NCI-H2227 treated with DMSO at 0.1 percent for 48 hours (cell line): ENCODE measurements at regions not wholly inside any gene's neighbourhood (a gene's known extent, or its start where the extent isn't known, plus 50 kb on each side); places are given as distances from the start of the nearest gene placed in this dataset.
"Not testable (repeated sequence)": the region's sequence is repeated elsewhere in the genome, so short reads cannot be mapped to it uniquely, and the experiment has no call there.

Experiments used
- DNase-seq: peaks from one replicate; lab custom pipeline; 2025; lab: John Stamatoyannopoulos, UW

- peak; percentile 27 for DNase-seq
Observed at GRCh38 chr2:21332993-21333625, 209.3 kb downstream of the TDRD15 start.

GRCh38 chr2:21333684-21334083 is 209.9 kb downstream of the TDRD15 start:
- DNase-seq = no peak

- DNase-seq = no peak
Observed at GRCh38 chr2:21346984-21347383, 223.2 kb downstream of the TDRD15 start.

GRCh38 chr2:21353879-21354679 is 230.3 kb downstream of the TDRD15 start:
- DNase-seq = no peak

- no peak for DNase-seq
Observed at GRCh38 chr2:21356086-21356856, 232.5 kb downstream of the TDRD15 start.

GRCh38 chr2:21356857-21357255 is 233.1 kb downstream of the TDRD15 start:
- DNase-seq = no peak

- no peak for DNase-seq
Observed at GRCh38 chr2:21358976-21359375, 235.2 kb downstream of the TDRD15 start.

GRCh38 chr2:21361384-21361783 is 237.6 kb downstream of the TDRD15 start:
- no peak for DNase-seq

GRCh38 chr2:21361957-21362486 is 238.3 kb downstream of the TDRD15 start:
- DNase-seq = no peak

GRCh38 chr2:21363364-21363763 is 239.6 kb downstream of the TDRD15 start:
- DNase-seq = no peak

- DNase-seq = no peak
Observed at GRCh38 chr2:21367421-21367820, 243.7 kb downstream of the TDRD15 start.

- no peak for DNase-seq
Observed at GRCh38 chr2:21369787-21370186, 246.0 kb downstream of the TDRD15 start.

- DNase-seq = no peak
Observed at GRCh38 chr2:21371499-21372003, 247.8 kb downstream of the TDRD15 start.

GRCh38 chr2:21372654-21373053 is 248.9 kb downstream of the TDRD15 start:
- no peak for DNase-seq

- no peak for DNase-seq
Observed at GRCh38 chr2:21376864-21377263, 253.1 kb downstream of the TDRD15 start.

- no peak for DNase-seq
Observed at GRCh38 chr2:21379140-21379539, 255.4 kb downstream of the TDRD15 start.

- DNase-seq = not testable (repeated sequence)
Observed at GRCh38 chr2:21379668-21380067, 255.9 kb downstream of the TDRD15 start.

- peak; percentile 23 for DNase-seq
Observed at GRCh38 chr2:21381421-21381820, 257.7 kb downstream of the TDRD15 start.

GRCh38 chr2:21382701-21383520 is 259.1 kb downstream of the TDRD15 start:
- DNase-seq = peak; percentile 74

- DNase-seq = no peak
Observed at GRCh38 chr2:21386666-21387065, 262.9 kb downstream of the TDRD15 start.

GRCh38 chr2:21392649-21393048 is 268.9 kb downstream of the TDRD15 start:
- DNase-seq = peak; percentile 89
